ENCODE measurements at regions not wholly inside any gene's neighbourhood (a gene's known extent, or its start where the extent isn't known, plus 50 kb on each side); places are given as distances from the start of the nearest gene placed in this dataset.

GRCh38 chr7:130949550-130949949, 215.5 kb upstream of the KLF14 start:
- TF ChIP-seq CTCF (IDR thresholded peaks at IDR 0.05) (no peak), POLR2A (IDR thresholded peaks at IDR 0.05) (no peak)

Measured in testis (tissue), 2 donors.